ENCODE measurements at regions not wholly inside any gene's neighbourhood (a gene's known extent, or its start where the extent isn't known, plus 50 kb on each side); places are given as distances from the start of the nearest gene placed in this dataset.

DNA sequence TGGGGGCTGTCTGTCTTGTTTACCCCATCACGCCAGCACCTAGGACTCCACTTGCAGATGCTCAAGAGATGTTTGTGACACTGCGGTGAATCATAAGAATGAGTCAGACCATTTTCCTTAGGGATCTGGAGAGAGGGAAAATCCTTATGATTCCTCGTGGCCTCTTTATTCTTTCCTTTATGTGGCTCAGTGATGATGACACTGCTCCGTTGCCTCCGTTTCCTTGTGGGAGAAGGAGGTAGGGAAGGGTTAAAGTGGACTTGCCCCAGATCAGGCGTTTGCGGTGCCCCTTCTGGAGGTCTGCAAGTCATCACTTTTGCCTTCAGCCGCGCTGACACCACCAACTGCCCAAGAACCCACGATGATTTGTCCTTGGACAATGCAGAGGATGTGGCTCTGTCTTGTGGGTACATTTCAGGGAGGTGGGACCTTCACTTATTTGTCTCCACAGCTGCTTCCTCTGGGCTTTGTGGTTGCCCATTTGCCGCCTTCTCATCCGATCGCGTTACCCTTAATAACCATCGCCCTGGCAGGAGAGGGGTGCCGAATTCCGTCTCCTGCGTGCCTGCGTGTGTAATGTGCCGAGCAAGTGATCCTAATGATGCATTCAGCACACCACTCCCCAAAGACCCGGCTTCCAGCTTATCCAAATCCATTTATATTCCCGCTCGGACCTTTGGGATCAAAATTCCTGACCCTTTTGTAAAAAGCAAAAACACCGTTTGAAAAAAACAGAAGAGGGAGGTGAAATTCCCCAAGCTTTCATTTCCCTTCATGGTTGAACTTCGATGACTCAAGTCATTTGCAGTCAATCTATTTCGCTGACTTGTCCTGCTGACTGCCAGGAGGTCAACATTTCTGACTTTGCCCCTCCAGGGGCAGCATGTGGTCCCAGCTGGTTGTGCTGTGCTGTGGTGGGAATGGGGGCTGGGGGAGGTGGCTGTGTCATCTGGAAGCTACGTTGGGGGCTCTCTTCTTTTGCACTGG, 87.2 kb upstream of the IRX3 start:
- TF ChIP-seq EGR1 (IDR thresholded peaks at IDR 0.05) = no peak
- TF ChIP-seq, protein P1, sequence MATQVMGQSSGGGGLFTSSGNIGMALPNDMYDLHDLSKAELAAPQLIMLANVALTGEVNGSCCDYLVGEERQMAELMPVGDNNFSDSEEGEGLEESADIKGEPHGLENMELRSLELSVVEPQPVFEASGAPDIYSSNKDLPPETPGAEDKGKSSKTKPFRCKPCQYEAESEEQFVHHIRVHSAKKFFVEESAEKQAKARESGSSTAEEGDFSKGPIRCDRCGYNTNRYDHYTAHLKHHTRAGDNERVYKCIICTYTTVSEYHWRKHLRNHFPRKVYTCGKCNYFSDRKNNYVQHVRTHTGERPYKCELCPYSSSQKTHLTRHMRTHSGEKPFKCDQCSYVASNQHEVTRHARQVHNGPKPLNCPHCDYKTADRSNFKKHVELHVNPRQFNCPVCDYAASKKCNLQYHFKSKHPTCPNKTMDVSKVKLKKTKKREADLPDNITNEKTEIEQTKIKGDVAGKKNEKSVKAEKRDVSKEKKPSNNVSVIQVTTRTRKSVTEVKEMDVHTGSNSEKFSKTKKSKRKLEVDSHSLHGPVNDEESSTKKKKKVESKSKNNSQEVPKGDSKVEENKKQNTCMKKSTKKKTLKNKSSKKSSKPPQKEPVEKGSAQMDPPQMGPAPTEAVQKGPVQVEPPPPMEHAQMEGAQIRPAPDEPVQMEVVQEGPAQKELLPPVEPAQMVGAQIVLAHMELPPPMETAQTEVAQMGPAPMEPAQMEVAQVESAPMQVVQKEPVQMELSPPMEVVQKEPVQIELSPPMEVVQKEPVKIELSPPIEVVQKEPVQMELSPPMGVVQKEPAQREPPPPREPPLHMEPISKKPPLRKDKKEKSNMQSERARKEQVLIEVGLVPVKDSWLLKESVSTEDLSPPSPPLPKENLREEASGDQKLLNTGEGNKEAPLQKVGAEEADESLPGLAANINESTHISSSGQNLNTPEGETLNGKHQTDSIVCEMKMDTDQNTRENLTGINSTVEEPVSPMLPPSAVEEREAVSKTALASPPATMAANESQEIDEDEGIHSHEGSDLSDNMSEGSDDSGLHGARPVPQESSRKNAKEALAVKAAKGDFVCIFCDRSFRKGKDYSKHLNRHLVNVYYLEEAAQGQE (IDR thresholded peaks at IDR 0.05; ENCODE audit: low read depth) = no peak
- no peak for TF ChIP-seq YY1 (IDR thresholded peaks at IDR 0.05; ENCODE audit: low read depth)
- TF ChIP-seq TAF1 (IDR thresholded peaks at IDR 0.05; ENCODE audit: low read depth) = no peak
- TF ChIP-seq CEBPB (IDR thresholded peaks at IDR 0.05) = no peak
- TF ChIP-seq TEAD4 (IDR thresholded peaks at IDR 0.05) = no peak
- TF ChIP-seq, protein P2, sequence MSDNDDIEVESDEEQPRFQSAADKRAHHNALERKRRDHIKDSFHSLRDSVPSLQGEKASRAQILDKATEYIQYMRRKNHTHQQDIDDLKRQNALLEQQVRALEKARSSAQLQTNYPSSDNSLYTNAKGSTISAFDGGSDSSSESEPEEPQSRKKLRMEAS (IDR thresholded peaks at IDR 0.05) = no peak
- no peak for TF ChIP-seq FOXM1 (IDR thresholded peaks at IDR 0.05; ENCODE audit: borderline replicate concordance, low read depth)
- no peak for TF ChIP-seq EP300 (IDR thresholded peaks at IDR 0.05; ENCODE audit: borderline replicate concordance)
- TF ChIP-seq TCF12 (IDR thresholded peaks at IDR 0.05; ENCODE audit: low read depth) = no peak
- TF ChIP-seq RAD21 (IDR thresholded peaks at IDR 0.05; ENCODE audit: low read depth) = no peak
- TF ChIP-seq, protein P3, sequence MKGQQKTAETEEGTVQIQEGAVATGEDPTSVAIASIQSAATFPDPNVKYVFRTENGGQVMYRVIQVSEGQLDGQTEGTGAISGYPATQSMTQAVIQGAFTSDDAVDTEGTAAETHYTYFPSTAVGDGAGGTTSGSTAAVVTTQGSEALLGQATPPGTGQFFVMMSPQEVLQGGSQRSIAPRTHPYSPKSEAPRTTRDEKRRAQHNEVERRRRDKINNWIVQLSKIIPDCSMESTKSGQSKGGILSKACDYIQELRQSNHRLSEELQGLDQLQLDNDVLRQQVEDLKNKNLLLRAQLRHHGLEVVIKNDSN (IDR thresholded peaks at IDR 0.05) = no peak
- no peak for TF ChIP-seq ZBTB7A (IDR thresholded peaks at IDR 0.05; ENCODE audit: low read depth)

DNA sequence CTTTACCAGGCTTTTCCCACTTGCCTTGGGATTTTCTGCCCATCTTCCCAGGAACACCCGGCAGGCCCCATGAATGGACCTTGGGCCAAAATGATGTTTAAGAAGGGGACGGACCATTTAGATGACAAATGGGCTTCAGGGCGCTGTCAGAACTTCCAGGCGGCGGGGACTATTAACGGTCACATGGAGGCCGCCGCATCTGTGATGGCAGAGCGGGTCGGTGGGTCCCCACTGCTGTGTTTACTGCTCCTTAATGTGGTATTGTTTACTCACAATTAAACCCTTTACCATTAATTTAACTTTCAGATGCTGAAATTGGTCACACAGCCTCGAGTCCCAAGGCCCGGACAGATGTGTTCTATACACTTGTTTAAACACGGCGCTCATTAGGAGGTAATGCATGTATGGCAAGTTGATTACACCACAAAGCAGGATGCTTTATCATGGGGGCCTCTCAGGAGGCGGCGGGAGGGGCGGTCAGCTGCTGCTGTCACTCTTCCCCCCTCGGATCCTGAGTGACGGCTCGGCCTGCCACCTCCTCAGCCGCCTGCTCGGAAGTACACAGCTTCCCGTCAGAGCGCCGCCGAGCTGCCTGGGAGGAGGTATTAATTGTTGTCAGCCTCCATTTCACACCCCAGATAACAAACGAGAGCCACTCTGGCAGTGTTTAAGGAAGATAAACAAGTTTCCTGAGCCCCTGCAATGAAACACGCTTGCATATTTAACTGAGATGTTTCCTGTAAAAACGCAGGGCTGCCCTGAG, 83.9 kb upstream of the IRX3 start:
- TF ChIP-seq YY1 (IDR thresholded peaks at IDR 0.05; ENCODE audit: low read depth) (no peak), ZBTB7A (IDR thresholded peaks at IDR 0.05; ENCODE audit: low read depth) (no peak), RAD21 (IDR thresholded peaks at IDR 0.05; ENCODE audit: low read depth) (no peak), CREB1 (IDR thresholded peaks at IDR 0.05; ENCODE audit: low read depth) (no peak), EP300 (IDR thresholded peaks at IDR 0.05; ENCODE audit: borderline replicate concordance) (no peak), TAF1 (IDR thresholded peaks at IDR 0.05; ENCODE audit: low read depth) (no peak), EGR1 (IDR thresholded peaks at IDR 0.05) (no peak), TCF12 (IDR thresholded peaks at IDR 0.05; ENCODE audit: low read depth) (no peak), TEAD4 (IDR thresholded peaks at IDR 0.05) (no peak), NFIC (IDR thresholded peaks at IDR 0.05) (no peak), FOXM1 (IDR thresholded peaks at IDR 0.05; ENCODE audit: borderline replicate concordance, low read depth) (no peak), CEBPB (IDR thresholded peaks at IDR 0.05) (no peak)
- TF ChIP-seq, protein P1 (IDR thresholded peaks at IDR 0.05; ENCODE audit: low read depth) = no peak
- TF ChIP-seq, protein P2 (IDR thresholded peaks at IDR 0.05) = no peak
- TF ChIP-seq, protein P3 (IDR thresholded peaks at IDR 0.05) = no peak

DNA sequence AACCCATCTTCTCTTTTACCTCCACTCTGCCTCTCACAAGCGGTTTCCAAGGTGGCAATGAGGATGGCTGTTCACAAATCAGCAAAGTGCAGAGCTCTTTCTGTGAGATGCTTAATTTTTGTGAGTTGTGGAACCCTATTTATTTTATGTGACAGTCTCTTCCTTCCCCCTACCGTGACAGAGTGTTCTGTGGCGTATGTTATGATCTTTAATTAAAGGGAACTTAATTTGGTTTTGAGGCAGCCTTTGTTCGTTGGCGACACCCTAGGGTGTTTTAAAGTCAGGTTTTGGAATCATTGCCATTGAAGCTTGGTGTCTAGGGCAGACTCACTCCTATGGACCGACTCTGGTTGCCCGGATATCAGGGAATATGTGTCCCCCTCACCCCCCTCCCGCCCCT, 83.3 kb upstream of the IRX3 start:
- TF ChIP-seq ZBTB7A (IDR thresholded peaks at IDR 0.05; ENCODE audit: low read depth) = no peak
- TF ChIP-seq NFIC (IDR thresholded peaks at IDR 0.05) = no peak
- no peak for TF ChIP-seq CEBPB (IDR thresholded peaks at IDR 0.05)

DNA sequence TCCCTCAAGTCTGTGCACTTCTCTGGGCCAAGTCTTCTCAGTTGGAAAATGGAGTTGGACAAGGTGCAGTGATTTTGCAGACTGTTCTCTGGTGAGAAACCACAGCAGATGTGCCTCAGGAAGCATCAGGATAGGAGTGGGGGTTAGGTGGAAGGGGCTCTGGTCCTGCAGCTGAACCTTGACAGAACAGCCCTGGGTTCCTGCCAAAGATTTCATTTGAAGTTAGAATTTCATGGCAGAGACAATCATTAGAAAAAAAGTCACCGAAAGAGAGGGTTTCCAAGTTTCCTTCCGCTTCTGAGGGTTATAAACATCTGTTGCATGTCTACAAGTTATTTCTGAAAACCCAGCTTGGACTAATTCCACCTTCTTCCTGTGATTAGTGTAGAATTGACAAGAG, 80.4 kb upstream of the IRX3 start:
- TF ChIP-seq, protein P2 (IDR thresholded peaks at IDR 0.05) = no peak
- no peak for TF ChIP-seq CEBPB (IDR thresholded peaks at IDR 0.05)
- no peak for TF ChIP-seq TCF12 (IDR thresholded peaks at IDR 0.05; ENCODE audit: low read depth)
- TF ChIP-seq, protein P1 (IDR thresholded peaks at IDR 0.05; ENCODE audit: low read depth) = no peak
